GM12872 (cell line): ENCODE measurements at regions not wholly inside any gene's neighbourhood (a gene's known extent, or its start where the extent isn't known, plus 50 kb on each side); places are given as distances from the start of the nearest gene placed in this dataset.

Source experiments
- TF ChIP-seq, protein P1 (sequence below): IDR thresholded peaks from 3 replicates; pipeline ENCODE4 v1.5.1; 2011; ENCODE audit warnings: low read depth, mild to moderate bottlenecking, low read length, moderate library complexity; ENCODE audit not compliant: insufficient read depth

GRCh38 chr2:225920621-225921220, 521.2 kb downstream of the NYAP2 start:
- TF ChIP-seq, protein P1, sequence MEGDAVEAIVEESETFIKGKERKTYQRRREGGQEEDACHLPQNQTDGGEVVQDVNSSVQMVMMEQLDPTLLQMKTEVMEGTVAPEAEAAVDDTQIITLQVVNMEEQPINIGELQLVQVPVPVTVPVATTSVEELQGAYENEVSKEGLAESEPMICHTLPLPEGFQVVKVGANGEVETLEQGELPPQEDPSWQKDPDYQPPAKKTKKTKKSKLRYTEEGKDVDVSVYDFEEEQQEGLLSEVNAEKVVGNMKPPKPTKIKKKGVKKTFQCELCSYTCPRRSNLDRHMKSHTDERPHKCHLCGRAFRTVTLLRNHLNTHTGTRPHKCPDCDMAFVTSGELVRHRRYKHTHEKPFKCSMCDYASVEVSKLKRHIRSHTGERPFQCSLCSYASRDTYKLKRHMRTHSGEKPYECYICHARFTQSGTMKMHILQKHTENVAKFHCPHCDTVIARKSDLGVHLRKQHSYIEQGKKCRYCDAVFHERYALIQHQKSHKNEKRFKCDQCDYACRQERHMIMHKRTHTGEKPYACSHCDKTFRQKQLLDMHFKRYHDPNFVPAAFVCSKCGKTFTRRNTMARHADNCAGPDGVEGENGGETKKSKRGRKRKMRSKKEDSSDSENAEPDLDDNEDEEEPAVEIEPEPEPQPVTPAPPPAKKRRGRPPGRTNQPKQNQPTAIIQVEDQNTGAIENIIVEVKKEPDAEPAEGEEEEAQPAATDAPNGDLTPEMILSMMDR: no peak

DNA sequence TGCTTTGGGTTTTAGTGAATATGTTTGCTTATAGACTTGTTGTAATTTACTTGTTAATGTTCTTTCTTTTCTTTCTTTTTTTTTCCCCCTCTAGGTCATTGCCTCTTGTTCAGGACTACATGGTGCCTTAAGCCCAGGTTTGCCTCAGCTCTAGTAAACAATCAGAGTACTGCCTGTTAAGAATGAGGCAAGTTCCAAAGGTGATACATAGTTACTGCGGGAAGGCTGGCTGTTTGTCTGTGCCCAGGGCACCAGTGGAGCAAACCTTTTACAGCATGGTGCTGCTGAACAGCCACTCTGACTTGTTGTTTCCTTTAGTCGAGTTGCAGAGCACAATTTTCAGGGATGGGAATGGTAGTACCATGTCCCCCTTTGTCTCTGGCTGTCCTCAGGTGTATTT, 517.2 kb downstream of the NYAP2 start:
- TF ChIP-seq, protein P1: no peak

DNA sequence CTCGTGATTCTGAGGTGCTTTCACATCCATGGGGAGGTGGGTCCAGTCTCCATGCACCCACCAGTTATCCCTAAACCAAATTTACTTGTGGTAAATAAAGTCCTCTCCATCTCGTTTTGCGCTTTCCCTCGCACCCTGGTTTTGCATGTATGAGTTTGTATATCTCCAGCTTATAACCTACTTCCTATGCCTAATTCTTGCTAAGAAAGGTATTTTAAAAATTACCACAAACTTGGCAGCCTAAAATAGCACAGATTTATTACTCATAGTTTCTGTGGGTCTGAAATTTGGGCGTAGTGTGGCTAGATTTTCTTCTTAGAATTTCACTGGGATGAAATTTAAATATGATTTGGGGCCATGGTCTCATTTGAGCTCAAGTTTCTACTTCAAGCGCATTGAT, 511.5 kb downstream of the NYAP2 start:
- TF ChIP-seq, protein P1: no peak

- TF ChIP-seq, protein P1: no peak
Observed at GRCh38 chr2:225895126-225895525, 495.6 kb downstream of the NYAP2 start.

- TF ChIP-seq, protein P1: no peak
Observed at GRCh38 chr2:225894236-225894980, 494.9 kb downstream of the NYAP2 start.

DNA sequence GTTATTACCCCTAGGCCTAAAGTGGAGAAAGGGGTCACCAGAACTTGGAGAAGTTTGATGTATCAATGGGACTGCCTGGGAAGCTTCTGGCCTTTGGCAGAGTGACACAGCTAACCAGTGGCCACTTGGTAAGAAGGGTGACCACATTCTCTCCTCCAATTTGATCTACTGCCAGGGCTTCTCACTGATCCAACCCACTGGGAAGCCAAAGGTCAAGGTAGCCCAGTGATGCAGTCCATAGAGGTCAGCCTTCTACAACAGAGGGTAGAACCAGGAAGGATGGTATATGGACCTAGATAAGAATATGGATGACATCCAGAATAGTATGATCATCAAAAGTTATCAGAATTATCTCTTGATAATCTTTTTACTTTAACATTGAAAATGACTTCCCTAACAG, 493.6 kb downstream of the NYAP2 start:
- TF ChIP-seq, protein P1: no peak

- TF ChIP-seq, protein P1: no peak
Observed at GRCh38 chr2:225891771-225892170, 492.3 kb downstream of the NYAP2 start.
